DOHH2 (cell line): ENCODE measurements at regions not wholly inside any gene's neighbourhood (a gene's known extent, or its start where the extent isn't known, plus 50 kb on each side); places are given as distances from the start of the nearest gene placed in this dataset.

Experiments
- EZH2phosphoT487 ChIP-seq: fragments of 200-600 bp; sonication (generic); IDR thresholded peaks from 2 replicates; pipeline ENCODE4 v1.6.1; 2017; ENCODE audit warnings: borderline replicate concordance, mild to moderate bottlenecking, antibody characterized with exemption, low read length, moderate library complexity, mixed read lengths
- TF ChIP-seq, protein P1 (sequence below): fragments of 200-600 bp; sonication (generic); IDR thresholded peaks from one replicate; pipeline ENCODE4 v1.5.1; 2014; ENCODE audit warnings: antibody characterized with exemption, mild to moderate bottlenecking, low read depth, low read length; ENCODE audit not compliant: poor library complexity, severe bottlenecking

DNA sequence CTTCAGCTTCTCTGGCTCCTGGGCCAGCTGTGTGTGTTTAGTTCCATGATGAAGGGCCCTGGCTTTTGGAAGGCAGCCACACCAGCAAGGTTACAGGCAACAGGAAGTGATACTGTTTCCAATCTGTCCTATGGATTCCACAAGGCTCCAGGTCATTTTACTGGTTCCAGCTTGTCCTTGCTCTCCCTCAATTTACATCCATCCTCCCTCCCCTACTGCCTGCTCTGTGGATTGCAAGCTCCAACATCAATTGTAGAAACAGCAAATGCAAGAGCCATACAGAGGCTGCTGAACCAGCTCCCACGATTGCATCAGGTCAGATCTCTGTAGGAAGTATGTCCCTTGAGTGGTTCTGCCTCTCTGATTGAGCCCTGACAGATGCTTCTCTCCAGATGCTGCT lies 409.8 kb downstream of the NTRK2 start:
- no peak for TF ChIP-seq EZH2phosphoT487
- TF ChIP-seq, protein P1, sequence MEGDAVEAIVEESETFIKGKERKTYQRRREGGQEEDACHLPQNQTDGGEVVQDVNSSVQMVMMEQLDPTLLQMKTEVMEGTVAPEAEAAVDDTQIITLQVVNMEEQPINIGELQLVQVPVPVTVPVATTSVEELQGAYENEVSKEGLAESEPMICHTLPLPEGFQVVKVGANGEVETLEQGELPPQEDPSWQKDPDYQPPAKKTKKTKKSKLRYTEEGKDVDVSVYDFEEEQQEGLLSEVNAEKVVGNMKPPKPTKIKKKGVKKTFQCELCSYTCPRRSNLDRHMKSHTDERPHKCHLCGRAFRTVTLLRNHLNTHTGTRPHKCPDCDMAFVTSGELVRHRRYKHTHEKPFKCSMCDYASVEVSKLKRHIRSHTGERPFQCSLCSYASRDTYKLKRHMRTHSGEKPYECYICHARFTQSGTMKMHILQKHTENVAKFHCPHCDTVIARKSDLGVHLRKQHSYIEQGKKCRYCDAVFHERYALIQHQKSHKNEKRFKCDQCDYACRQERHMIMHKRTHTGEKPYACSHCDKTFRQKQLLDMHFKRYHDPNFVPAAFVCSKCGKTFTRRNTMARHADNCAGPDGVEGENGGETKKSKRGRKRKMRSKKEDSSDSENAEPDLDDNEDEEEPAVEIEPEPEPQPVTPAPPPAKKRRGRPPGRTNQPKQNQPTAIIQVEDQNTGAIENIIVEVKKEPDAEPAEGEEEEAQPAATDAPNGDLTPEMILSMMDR: no peak
